ENCODE measurements at regions not wholly inside any gene's neighbourhood (a gene's known extent, or its start where the extent isn't known, plus 50 kb on each side); places are given as distances from the start of the nearest gene placed in this dataset.
A peak's percentile ranks its signal among the peaks of the same experiment; 100 is the strongest.

DNA sequence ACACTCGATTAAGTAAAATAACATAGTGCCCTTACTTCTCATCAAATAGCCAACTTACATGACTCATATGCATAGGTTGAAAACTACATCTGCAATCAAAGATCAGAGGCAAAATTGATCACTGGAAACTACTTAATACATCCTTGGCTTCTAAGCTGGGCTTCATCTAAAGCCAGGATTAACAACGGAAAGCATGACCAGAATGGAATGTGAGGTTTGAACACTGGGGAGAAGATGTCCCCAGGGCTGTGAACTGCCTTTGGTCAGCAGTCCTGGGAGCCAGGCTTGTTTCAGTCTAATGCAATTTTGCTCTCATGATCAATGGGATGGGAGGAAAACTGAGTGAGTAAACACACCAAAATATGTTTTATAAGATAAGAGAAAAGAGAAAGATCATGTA lies 192.5 kb upstream of the TTC29 start:
- Histone ChIP-seq H2AFZ (ENCODE audit: low read depth, low read length) (no peak overlapping the region), H3K27ac (ENCODE audit: low read length) (no peak overlapping the region), H3K36me3 (replicated peaks; ENCODE audit: low read depth, low read length) (no peaks in the 10 kb centered on the region), H3K4me1 (ENCODE audit: low read length) (peaks cover 20% of the 10 kb centered on the region), H4K20me1 (ENCODE audit: insufficient read depth, low read length) (no peaks in the 10 kb centered on the region), H3K27me3 (ENCODE audit: low read depth, low read length) (no peaks in the 10 kb centered on the region), H3K79me2 (ENCODE audit: low read length) (no peaks in the 10 kb centered on the region), H3K4me3 (ENCODE audit: low read length) (no peak overlapping the region), H3K9ac (ENCODE audit: low read length) (no peak overlapping the region), H3K9me3 (ENCODE audit: insufficient read depth, low read length) (no peaks in the 10 kb centered on the region), H3K4me2 (ENCODE audit: low read length) (no peak overlapping the region)
- TF ChIP-seq CTCF (IDR thresholded peaks at IDR 0.05; ENCODE audit: low read depth, low read length), result no peak
- TF ChIP-seq EZH2phosphoT487 (IDR thresholded peaks at IDR 0.05; ENCODE audit: low read depth), result no peak

DNA sequence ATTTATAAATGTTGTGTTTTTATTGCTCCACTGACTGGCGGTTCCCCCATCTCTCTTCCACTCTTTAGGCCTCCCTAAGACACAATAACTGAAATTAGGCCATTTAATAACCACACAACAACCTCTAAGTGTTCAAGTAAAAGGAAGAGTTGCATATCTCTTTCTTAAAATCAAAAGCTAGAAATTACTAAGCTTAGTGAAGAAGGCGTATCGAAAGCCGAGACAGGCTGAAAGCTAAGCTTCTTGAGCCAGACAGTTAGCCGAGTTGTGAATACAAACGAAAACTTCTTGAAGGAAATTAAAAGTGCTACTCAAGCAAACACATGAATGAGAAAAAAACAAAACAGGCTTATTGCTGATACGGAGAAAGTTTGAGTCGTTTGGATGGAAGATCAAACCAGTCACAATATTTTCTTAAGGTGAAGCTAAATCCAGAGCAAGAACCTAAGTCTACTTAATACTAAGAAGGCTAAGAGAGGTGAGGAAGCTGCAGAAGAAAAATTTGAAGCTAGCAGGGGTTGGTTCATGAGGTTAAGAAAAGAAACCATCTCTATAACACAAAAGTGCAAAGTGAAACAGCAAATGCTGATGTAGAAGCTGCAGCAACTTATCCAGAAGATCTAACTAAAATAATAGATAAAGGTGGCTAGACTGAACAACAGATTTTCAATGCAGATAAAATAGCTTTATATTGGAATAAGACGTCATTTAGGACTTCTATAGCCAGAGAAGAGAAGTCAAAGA lies 194.0 kb upstream of the TTC29 start:
- Histone ChIP-seq H3K9ac (ENCODE audit: low read length) (peak overlapping the region; percentile 30), H4K20me1 (ENCODE audit: insufficient read depth, low read length) (no peaks in the 10 kb centered on the region), H3K27ac (ENCODE audit: low read length) (peak overlapping the region; percentile 60), H3K79me2 (ENCODE audit: low read length) (no peaks in the 10 kb centered on the region), H3K27me3 (ENCODE audit: low read depth, low read length) (no peaks in the 10 kb centered on the region), H3K36me3 (replicated peaks; ENCODE audit: low read depth, low read length) (no peaks in the 10 kb centered on the region), H3K4me2 (ENCODE audit: low read length) (peak overlapping the region; percentile 65), H3K4me1 (ENCODE audit: low read length) (peaks cover 20% of the 10 kb centered on the region), H3K9me3 (ENCODE audit: insufficient read depth, low read length) (no peaks in the 10 kb centered on the region), H3K4me3 (ENCODE audit: low read length) (peak overlapping the region; percentile 57), H2AFZ (ENCODE audit: low read depth, low read length) (peak overlapping the region; percentile 18)
- TF ChIP-seq EZH2phosphoT487 (IDR thresholded peaks at IDR 0.05; ENCODE audit: low read depth) (no peak), CTCF (IDR thresholded peaks at IDR 0.05; ENCODE audit: low read depth, low read length) (no peak)

DNA sequence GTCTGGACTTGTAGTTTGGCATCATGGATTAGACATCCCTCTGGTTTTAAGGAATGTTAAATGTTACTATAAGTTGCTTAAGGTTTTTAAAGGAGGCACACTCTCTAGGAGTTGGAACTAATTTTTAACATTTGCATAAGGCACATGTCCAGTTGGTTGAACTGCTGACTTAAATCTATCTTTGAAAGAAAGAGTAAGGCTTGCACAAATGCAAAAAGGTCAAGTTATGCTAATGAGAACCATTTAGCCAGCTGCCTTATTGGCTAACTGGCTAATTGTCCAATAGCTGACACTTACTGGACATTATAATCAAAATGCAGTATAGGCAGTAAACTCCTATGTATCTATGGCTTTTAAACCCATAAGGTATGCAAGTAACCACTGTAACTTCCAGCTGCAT lies 206.1 kb upstream of the TTC29 start:
- TF ChIP-seq CTCF (IDR thresholded peaks at IDR 0.05; ENCODE audit: low read depth, low read length), result no peak
- TF ChIP-seq EZH2phosphoT487 (IDR thresholded peaks at IDR 0.05; ENCODE audit: low read depth), result no peak
- H3K36me3 ChIP-seq (replicated peaks; ENCODE audit: low read depth, low read length), result no peaks in the 10 kb centered on the region
- peaks cover 10% of the 10 kb centered on the region for H3K4me1 ChIP-seq (ENCODE audit: low read length)
- H3K4me3 ChIP-seq (ENCODE audit: low read length), result no peak overlapping the region
- H3K79me2 ChIP-seq (ENCODE audit: low read length), result no peaks in the 10 kb centered on the region
- no peaks in the 10 kb centered on the region for H3K27me3 ChIP-seq (ENCODE audit: low read depth, low read length)
- no peak overlapping the region for H3K27ac ChIP-seq (ENCODE audit: low read length)
- no peaks in the 10 kb centered on the region for H3K9me3 ChIP-seq (ENCODE audit: insufficient read depth, low read length)
- H2AFZ ChIP-seq (ENCODE audit: low read depth, low read length), result no peak overlapping the region
- no peak overlapping the region for H3K9ac ChIP-seq (ENCODE audit: low read length)
- H4K20me1 ChIP-seq (ENCODE audit: insufficient read depth, low read length), result no peaks in the 10 kb centered on the region
- H3K4me2 ChIP-seq (ENCODE audit: low read length), result no peak overlapping the region

DNA sequence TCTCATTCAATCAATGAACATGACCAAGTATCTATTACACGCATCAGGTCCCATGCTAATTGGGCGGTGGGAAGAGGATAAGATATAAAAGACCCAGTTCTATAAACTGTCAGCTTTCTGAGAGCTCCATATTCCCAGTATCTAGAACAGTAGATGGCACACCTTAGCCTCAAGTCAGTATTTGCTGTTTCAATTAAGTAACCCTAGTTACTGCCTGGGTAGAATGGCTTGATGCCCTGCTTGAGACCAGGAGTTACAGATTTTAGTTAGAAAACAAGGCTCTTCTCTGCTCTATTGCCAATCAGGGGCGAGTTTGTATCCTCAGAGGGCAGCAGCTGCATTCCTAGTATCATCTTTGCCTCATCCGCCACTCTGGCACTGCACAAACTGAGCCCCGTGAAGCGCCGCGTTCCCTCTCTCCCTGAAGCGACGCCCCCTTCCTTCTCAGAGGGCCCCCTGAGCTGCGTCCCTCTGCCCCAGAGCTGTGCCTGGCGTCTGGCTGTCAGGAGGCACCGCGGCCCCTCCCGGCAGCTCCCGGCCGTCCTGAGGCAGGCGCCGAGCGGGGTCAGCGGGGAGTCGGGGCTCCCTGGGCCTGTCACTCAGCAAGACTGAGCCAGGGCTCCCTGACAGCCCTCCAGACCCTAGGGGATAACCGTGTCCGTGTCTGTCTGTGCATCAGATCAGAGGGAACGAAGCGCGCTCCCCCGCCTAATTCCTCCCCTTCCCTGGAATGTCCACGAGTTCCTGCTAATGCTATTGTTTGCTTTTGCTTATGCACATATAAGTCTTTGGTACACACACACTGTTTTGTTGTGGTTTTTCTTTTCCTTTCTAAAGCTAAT lies 212.4 kb upstream of the TTC29 start:
- H3K4me2 ChIP-seq (ENCODE audit: low read length), result no peak overlapping the region
- H3K9ac ChIP-seq (ENCODE audit: low read length), result no peak overlapping the region
- H3K4me1 ChIP-seq (ENCODE audit: low read length), result no peaks in the 10 kb centered on the region
- no peaks in the 10 kb centered on the region for H3K79me2 ChIP-seq (ENCODE audit: low read length)
- no peak overlapping the region for H2AFZ ChIP-seq (ENCODE audit: low read depth, low read length)
- no peak overlapping the region for H3K27ac ChIP-seq (ENCODE audit: low read length)
- no peaks in the 10 kb centered on the region for H3K9me3 ChIP-seq (ENCODE audit: insufficient read depth, low read length)
- H3K27me3 ChIP-seq (ENCODE audit: low read depth, low read length), result no peaks in the 10 kb centered on the region; the same call in 1 of the 2 replicates
- no peaks in the 10 kb centered on the region for H3K36me3 ChIP-seq (replicated peaks; ENCODE audit: low read depth, low read length)
- H4K20me1 ChIP-seq (ENCODE audit: insufficient read depth, low read length), result no peaks in the 10 kb centered on the region
- TF ChIP-seq CTCF (IDR thresholded peaks at IDR 0.05; ENCODE audit: low read depth, low read length), result no peak
- TF ChIP-seq EZH2phosphoT487 (IDR thresholded peaks at IDR 0.05; ENCODE audit: low read depth), result no peak
- no peak overlapping the region for H3K4me3 ChIP-seq (ENCODE audit: low read length)
